Prostate gland (tissue), 2 donors: ENCODE measurements at regions not wholly inside any gene's neighbourhood (a gene's known extent, or its start where the extent isn't known, plus 50 kb on each side); places are given as distances from the start of the nearest gene placed in this dataset.

Experiments used
- DNase-seq: peaks from one replicate; pipeline ENCODE4 v3.0.0-alpha.2; 2019; ENCODE audit warnings: low spot score
- H3K27ac ChIP-seq, 2 donors: fragments of 200-600 bp; sonication (generic); 2 replicates each; pipeline ENCODE4 v1.5.1; 2017 to 2019
- H3K27me3 ChIP-seq: fragments of 200-600 bp; sonication (generic); replicated peaks from 2 replicates; pipeline ENCODE4 v1.5.1; 2019; ENCODE audit not compliant: insufficient read depth
- H3K36me3 ChIP-seq, 2 donors: fragments of 200-600 bp; sonication (generic); 1 replicate in 1 of 2; 2 replicates in 1 of 2; pipeline versions ENCODE4 v1.5.1 to v1.8.1; 2017 to 2019
- H3K4me1 ChIP-seq: fragments of 200-600 bp; sonication (generic); replicated peaks from 2 replicates; pipeline ENCODE4 v1.5.1; 2019
- H3K4me3 ChIP-seq, 2 donors: fragments of 200-600 bp; sonication (generic); 2 replicates each; pipeline ENCODE4 v1.5.1; 2017 to 2019
- H3K9me3 ChIP-seq: fragments of 200-600 bp; sonication (generic); 2 replicates; pipeline ENCODE4 v1.5.1; 2017
- POLR2A ChIP-seq: fragments of 450-650 bp; IDR thresholded peaks from one replicate; pipeline ENCODE4 v1.6.1; 2016; ENCODE audit warnings: antibody characterized with exemption, mild to moderate bottlenecking
- POLR2AphosphoS5 ChIP-seq: sonication (generic); formaldehyde crosslinking; IDR thresholded peaks from one replicate; pipeline ENCODE4 v1.6.1; 2017; ENCODE audit warnings: antibody characterized with exemption
- WGBS: methylation state at CpG from one replicate; pipeline ENCODE4 v1.1.5; 2018; 5-methylcytosine and 5-hydroxymethylcytosine counted together
- intact Hi-C: fragments of 100-400 bp; cut with DNase I; formaldehyde crosslinking; loops from one replicate; pipeline ENCODE4 v1.14.2; 2022
- TF ChIP-seq, protein P1 (sequence below), 4 experiments: fragments of 200-600 bp in 2 of 4; fragments of 450-650 bp in 2 of 4; sonication (generic) in 2 of 4; IDR thresholded peaks; 1 replicate in 3 of 4; 2 replicates in 1 of 4; pipeline ENCODE4 v1.5.1; 2016 to 2019; ENCODE audit warnings: antibody characterized with exemption in 4 of 4, mild to moderate bottlenecking in 2 of 4, moderate library complexity in 2 of 4

DNA sequence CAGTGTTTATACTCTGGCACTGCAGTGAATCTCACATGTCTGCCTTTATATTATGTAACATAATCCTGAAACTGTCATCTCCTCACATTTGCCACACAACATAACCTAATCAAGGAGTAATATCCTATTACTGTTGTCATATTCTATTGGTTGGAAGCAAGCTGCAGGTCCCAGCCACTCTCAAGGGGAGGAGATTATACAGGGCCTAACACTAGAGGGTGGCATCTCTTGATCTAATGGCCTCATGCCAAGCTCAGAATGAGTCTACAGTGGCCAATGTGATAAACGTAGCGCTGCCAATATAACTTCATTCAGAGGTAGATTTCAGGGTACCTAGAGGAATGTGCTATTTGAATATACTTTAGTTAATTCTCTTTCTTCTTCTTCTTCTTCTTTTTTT lies 166.8 kb downstream of the BACH1 start:
- Histone ChIP-seq H3K36me3 (no peaks in the 10 kb centered on the region), H3K9me3 (no peaks in the 10 kb centered on the region), H3K4me1 (no peaks in the 10 kb centered on the region), H3K27me3 (no peaks in the 10 kb centered on the region), H3K4me3 (no peak overlapping the region), H3K27ac (no peak overlapping the region)
- WGBS, result 67% methylated on average over 2 of the region's 2 CpGs
- DNase-seq, result no peak
- TF ChIP-seq POLR2AphosphoS5 (no peak), POLR2A (no peak)
- TF ChIP-seq, protein P1, sequence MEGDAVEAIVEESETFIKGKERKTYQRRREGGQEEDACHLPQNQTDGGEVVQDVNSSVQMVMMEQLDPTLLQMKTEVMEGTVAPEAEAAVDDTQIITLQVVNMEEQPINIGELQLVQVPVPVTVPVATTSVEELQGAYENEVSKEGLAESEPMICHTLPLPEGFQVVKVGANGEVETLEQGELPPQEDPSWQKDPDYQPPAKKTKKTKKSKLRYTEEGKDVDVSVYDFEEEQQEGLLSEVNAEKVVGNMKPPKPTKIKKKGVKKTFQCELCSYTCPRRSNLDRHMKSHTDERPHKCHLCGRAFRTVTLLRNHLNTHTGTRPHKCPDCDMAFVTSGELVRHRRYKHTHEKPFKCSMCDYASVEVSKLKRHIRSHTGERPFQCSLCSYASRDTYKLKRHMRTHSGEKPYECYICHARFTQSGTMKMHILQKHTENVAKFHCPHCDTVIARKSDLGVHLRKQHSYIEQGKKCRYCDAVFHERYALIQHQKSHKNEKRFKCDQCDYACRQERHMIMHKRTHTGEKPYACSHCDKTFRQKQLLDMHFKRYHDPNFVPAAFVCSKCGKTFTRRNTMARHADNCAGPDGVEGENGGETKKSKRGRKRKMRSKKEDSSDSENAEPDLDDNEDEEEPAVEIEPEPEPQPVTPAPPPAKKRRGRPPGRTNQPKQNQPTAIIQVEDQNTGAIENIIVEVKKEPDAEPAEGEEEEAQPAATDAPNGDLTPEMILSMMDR (IDR thresholded peaks at IDR 0.05), result no peak
- intact Hi-C loops, result no loop called here

DNA sequence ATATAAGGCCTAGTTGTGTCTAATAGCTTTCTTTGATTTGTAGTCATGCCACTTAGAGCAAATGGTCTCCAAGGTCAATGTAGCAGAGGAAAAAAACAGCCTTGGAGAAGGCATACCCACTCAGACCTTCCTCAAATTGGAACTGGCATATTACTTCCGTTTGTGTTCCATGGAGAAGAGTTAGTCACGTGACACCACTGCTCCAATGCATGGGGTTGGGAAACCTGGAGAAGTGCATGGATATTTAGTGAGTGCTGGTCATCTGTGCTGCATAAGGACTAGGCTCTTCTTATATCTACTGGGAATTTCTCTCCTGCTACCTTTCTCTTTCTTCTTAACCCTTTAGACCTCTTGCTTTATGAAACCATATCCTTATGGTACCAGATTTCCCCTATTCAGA lies 167.8 kb downstream of the BACH1 start:
- H3K4me3 ChIP-seq, result no peak overlapping the region
- no peak overlapping the region for H3K27ac ChIP-seq
- intact Hi-C loops, result no loop called here
- 88% methylated on average over 2 of the region's 2 CpGs for WGBS
- H3K9me3 ChIP-seq, result no peaks in the 10 kb centered on the region
- H3K4me1 ChIP-seq, result no peaks in the 10 kb centered on the region
- no peak for DNase-seq
- H3K36me3 ChIP-seq, result no peaks in the 10 kb centered on the region
- H3K27me3 ChIP-seq, result no peaks in the 10 kb centered on the region
- TF ChIP-seq, protein P1 (IDR thresholded peaks at IDR 0.05), result no peak
- TF ChIP-seq POLR2A, result no peak
- no peak for TF ChIP-seq POLR2AphosphoS5

DNA sequence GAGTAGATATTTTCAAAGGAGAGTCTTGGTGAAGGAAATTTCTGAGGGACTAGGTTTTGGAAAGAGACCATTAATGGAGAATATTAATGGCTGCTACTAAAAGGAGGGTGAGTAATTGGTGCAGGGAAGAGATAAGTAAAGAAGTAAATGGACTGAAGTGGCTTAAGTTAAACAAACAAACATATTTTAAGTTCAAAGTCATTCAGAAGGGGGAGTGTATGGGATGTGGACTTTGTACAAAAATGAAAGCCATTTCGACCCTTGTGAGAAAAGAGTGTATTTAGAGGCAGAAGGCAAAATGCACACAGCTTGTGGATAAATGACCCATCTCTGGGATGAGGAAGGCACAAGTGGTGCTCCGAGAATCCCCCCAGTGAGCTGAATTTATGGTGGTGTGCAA lies 171.7 kb downstream of the BACH1 start:
- Histone ChIP-seq H3K9me3 (no peaks in the 10 kb centered on the region), H3K36me3 (no peaks in the 10 kb centered on the region), H3K4me3 (no peak overlapping the region), H3K4me1 (no peaks in the 10 kb centered on the region), H3K27ac (no peak overlapping the region), H3K27me3 (no peaks in the 10 kb centered on the region)
- TF ChIP-seq POLR2A, result no peak
- TF ChIP-seq, protein P1 (IDR thresholded peaks at IDR 0.05), result no peak
- no peak for TF ChIP-seq POLR2AphosphoS5
- WGBS, result 82% methylated on average over 2 of the region's 2 CpGs
- no peak for DNase-seq
- intact Hi-C loops, result no loop called here

DNA sequence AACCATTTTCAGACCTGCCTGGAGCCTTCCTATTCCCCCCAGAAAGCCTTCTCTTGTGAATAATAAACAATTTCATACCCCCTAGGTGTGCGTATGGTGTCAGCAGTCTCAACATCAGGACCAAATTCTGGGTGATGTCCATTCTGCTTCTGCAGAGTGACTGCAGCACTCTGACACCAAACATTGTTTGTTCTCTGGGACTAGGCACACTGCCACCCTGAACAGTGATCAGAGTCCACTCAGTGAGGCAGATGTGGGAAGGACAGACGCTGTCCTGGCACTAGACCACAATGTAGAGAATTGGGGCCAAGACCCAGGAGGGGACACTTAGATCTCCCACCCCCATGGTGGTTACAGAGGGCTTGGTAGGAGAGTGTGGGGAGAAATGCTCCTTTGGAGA lies 175.1 kb downstream of the BACH1 start:
- WGBS, result 87% methylated on average over 2 of the region's 2 CpGs
- Histone ChIP-seq H3K4me3 (no peak overlapping the region), H3K4me1 (no peaks in the 10 kb centered on the region), H3K9me3 (no peaks in the 10 kb centered on the region), H3K27ac (no peak overlapping the region), H3K36me3 (no peaks in the 10 kb centered on the region), H3K27me3 (no peaks in the 10 kb centered on the region)
- no peak for TF ChIP-seq POLR2A
- intact Hi-C loops, result no loop called here
- DNase-seq, result no peak

DNA sequence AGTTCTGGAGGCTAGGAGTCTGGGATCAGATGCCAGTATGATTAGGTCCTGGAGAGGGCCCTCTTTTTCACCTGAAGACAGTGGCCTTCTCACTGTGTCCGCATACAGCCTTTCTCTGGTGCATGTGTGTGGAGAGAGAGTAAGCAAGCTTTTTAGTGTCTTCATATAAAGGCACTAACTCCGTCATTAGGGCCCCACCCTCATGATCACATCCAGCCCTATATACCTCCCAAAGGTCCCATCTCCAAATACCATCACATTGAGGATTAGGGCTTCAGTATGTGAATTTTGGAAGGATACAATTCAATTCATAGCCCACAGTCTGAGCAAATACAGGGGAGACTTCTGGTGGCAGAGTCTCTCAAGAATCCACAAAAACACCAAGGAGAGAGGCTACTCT lies 176.6 kb downstream of the BACH1 start:
- no peak for TF ChIP-seq POLR2A
- TF ChIP-seq POLR2AphosphoS5, result no peak
- TF ChIP-seq, protein P1 (IDR thresholded peaks at IDR 0.05), result no peak
- 100% methylated on average over 2 of the region's 2 CpGs for WGBS
- Histone ChIP-seq H3K36me3 (no peaks in the 10 kb centered on the region), H3K4me3 (no peak overlapping the region), H3K9me3 (no peaks in the 10 kb centered on the region), H3K27me3 (no peaks in the 10 kb centered on the region), H3K27ac (no peak overlapping the region), H3K4me1 (no peaks in the 10 kb centered on the region)
- intact Hi-C loops, result no loop called here
- no peak for DNase-seq
